Suppressor macrophage (primary cell): ENCODE measurements at regions not wholly inside any gene's neighbourhood (a gene's known extent, or its start where the extent isn't known, plus 50 kb on each side); places are given as distances from the start of the nearest gene placed in this dataset.

Source experiments
- DNase-seq, 4 experiments: peaks; one replicate each; pipeline ENCODE4 v3.0.0-alpha.2; 2020 to 2022

DNA sequence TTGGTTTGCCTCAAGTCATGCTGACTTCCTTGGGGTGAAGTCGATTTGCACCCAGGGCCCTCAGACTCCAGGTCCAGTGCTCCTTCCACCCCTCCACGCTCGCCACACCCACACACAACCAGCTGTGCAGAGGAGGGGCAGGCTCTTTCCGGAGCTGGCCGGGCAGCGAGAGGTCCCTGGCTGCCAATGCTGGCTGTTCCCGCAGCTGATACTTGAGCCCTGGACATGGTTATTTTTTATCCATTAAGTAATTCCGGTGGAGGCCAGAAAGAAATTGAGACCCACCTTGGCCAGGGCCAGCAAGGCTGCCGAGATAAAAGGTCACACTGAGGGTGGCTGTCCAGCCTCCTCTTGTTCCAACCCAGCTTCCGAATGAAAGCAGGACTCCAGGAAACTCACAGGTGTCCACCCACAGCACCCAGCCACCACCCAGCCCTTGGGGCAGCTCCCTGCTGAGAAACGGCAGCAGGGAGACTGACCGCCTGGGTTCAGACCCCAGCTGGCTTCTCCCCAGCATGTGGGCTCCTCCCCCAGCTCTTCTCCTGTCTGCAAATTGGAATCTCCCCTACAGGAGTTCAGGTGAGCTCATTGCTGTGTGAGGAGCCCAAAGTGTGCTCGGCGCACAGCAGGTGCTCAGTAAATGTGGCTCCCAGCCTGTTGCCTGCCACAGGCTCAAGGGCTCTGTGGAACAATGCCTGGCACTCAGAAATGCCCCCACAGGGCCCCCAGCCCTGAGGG, 77.8 kb downstream of the PDGFA start:
- DNase-seq, result no peak

DNA sequence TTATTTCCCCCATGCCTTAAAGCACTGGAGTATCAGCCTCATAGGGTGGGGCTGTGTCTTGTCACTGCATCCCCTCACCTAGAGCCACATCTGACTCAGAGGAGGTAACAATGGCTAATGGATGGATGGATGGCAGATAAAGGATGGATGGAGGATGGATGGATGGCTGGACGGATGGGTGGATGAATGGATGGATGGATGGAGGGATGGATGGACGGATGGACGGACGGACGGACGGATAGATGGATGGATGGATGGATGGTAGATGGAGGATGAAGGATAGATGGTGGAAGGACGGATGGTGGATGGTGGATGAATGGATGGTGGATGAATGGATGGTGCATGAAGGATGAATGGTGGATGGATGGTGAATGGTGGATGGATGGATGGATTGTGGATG, 77.2 kb downstream of the PDGFA start:
- no peak for DNase-seq

DNA sequence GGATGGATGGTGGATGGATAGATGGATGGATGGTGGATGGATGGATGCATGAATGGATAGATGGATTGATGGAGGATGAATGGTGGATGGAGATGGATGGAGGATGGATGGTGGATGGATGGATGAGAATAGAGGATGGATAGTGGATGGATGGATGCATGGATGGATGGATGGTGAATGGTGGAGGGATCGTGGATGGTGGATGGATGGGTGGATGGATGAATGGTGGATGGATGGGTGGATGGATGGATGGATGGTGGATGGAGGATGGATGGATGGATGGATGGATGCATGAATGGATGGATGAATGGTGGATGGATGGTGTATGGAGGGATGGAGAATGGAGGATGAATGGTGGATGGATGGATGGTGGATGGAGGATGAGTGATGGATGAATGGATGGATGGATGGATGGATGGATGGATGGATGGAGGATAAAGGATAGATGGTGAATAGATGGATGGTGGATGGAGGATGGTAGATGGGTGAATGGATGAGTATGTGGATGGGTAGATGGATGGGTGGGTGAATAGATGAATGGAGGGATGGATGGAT, 76.3 kb downstream of the PDGFA start:
- no peak for DNase-seq

DNA sequence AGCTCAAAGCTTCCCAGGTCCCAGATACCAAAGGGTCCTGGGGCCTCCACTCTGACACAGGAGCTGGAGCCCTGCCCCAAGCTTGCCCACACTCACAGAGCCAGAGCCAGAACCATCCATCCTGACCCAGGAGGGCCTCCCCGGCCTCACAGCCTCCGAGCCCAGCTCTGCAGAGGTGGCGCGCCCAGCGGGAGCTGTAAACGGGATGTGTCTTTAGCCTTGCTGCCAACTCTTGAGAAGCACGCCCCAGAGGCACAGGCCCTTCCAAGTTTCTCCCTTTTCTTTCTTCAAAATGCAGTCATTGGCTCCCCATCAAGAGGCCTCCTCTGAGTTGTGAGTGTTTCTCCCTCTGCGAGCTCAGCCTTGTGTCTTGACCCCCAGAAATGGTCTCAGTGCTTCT, 75.0 kb downstream of the PDGFA start:
- no peak for DNase-seq

DNA sequence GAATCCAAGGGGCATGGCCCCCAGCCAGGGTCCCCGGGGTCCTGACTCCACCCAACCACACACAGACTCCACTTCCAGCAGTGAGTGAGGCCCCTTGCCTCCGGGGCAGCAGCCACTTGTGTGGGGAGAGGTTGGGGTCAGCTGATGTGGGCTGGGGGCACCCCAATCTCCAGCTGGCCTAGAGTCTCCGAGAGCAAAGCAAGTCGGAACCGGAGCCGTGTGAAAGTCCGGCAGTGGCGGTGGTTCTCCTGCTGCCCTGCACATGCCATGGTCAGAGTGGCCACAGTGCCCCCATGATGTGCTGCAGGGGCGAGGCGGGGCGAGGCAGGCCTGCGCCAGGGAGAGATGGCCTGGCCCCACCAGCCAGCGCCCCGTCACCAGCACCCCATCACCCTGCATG, 74.6 kb downstream of the PDGFA start:
- no peak for DNase-seq

DNA sequence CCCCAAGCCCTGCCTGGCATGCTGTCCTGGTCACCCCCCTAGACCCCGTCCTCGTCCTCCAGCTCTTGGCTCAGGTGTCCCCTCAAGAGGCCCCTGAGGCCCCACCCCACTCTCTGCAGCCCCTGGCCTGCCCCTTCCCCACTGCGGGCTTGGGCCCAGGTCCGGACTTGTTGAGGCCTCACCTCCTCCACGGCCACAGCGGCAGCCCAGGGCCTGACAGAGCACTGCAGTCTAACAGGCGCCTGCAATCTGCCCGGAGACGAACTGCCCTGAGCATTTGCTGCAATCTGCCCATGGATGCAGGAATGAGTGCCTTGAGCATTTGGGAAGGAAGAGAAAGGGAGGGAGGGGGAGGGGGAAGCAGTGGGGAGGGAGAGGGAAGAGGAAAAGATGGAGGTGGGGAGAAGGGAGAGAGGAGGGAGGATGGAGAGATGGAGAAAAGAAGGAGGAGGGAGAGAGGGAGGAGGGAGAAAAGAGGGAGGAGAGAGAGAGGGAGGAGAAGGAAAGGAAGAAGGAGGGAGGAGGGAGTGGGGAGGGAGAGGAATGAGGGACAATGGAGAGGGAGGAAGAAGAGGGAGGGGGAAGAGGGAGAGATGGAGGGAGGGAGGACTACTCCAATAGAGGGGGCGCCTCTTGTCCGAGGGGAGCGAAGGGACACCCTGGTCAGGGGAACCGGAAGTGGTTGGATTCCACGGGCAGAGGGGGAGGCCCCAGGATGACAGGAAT, 73.9 kb downstream of the PDGFA start:
- no peak for DNase-seq

DNA sequence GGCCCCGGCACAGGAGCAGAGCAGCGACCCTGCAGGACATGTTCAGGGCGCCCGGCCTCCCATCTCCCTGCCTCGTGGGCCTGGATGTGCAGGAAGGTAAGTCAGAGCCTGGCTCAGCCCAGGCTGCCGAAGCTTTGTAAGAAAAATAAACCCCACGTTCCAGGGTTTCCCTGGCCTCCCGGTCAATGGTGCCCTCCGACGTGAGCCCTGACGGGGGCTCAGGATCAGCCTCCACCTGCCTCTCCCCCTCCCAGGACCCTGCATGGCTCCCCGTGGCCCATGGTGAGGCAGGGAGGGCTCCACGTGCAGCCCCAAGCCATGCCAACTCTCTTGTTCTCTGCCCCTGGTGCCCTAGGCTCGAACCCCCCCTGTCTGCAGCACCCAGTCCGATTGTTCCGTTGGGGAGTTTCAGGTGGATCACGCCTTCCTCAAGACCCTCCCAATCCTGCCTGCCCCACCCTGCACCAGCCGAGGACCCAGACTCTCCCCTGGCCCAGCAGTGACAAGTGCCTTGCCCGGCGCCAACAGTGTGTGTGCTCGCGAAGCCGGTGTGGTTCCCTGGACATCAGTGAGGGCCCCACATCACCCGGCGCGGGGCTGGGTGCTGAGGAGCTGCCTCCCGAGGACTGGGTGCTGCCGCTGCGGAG, 73.2 kb downstream of the PDGFA start:
- DNase-seq, result no peak
